HG03066 (cell line): ENCODE measurements at regions not wholly inside any gene's neighbourhood (a gene's known extent, or its start where the extent isn't known, plus 50 kb on each side); places are given as distances from the start of the nearest gene placed in this dataset.
"Not testable (repeated sequence)": the region's sequence is repeated elsewhere in the genome, so short reads cannot be mapped to it uniquely, and the experiment has no call there.

Experiments
- ATAC-seq: cut with Tn5 transposase; IDR thresholded peaks from one replicate; pipeline ENCODE4 v1.9.1; 2021; ENCODE audit warnings: low read depth; ENCODE audit not compliant: unreplicated experiment

DNA sequence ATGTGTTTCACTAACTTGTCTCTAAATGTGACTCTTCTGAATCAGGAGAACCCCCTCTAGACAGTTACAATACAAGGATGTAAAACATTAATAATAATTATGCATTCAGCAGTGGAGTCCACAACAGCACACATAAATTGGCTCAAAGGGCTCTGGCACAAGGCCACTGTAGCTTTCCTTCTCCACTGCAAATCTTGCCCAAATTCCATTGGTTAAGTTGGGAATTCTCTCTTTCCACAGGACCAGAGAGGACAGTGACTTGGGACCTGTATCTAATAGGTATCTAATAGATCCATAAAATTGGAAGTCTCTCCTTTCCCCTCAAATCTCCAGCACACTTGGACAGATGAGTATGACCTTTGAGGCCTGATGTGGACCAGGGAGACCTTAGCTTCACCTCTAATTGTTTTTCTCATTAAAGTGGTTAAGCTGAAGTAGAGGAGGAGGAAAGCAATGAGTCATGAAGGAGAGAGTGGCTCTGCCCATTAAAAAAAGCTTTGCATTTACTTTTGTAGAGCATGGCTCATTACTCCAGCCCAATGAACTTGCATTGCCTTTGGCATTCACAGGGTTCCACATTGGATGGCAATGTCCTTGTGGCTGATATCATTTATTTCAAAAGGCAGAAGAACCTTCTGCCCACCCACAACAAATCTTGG is 72.3 kb upstream of the SH3RF1 start:
- no peak for ATAC-seq

DNA sequence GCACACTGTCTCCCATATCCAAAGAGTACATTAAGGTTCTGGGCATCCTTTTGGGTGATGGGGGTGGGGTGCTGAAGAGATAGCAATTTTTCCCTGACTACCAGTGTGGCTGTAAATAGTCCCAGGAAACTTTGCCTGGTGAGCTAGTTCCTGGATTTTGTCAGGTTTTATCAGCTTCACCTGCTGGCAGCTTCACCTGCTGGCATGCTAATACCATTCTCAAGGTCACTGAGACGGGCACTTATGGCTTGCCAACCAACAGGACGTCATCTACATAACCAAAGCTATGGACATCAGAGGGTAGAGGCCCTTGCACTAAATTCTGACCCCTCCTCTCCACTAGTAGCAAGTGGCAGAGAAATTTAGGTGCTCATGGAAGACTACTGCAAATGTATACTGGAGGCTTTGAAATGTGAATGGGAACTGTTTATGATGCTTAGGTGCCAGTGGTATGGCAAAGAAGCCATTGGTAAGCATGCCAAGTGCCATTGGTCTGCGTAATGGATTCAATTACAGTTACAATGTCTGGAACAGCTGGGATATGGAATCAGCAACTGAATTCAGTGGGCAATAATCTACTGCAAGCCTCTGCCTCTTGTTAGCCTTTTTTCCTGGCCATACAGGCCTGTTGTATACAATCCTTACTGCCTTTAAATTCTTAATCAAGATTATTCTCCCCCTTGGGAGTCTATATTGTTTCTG is 71.6 kb upstream of the SH3RF1 start:
- ATAC-seq: no peak

GRCh38 chr4:169341490-169341889 is 70.7 kb upstream of the SH3RF1 start:
- peak; percentile 46 for ATAC-seq

DNA sequence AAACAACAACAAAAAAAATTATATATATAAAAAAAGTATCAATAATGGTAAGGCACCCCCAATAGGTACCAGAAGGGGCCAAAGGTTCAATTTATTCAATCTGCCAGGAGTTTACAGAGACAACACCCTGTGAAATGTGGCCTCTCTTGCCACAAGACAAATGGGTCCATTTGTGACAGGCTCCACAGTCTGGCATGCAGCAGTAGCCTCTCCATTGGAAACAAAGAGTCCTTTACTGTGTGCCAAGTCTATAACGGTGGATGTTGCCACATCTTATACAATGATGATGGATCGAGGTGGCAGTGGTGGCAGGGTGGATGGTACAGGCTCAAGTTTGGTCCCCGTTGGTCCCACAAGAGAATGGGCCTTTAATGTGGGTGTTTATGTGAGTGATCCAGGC is 70.1 kb upstream of the SH3RF1 start:
- peak; percentile 22 for ATAC-seq

- ATAC-seq: no peak
These were observed 67.5 kb upstream of the SH3RF1 start for GRCh38 chr4:169338241-169338640.

DNA sequence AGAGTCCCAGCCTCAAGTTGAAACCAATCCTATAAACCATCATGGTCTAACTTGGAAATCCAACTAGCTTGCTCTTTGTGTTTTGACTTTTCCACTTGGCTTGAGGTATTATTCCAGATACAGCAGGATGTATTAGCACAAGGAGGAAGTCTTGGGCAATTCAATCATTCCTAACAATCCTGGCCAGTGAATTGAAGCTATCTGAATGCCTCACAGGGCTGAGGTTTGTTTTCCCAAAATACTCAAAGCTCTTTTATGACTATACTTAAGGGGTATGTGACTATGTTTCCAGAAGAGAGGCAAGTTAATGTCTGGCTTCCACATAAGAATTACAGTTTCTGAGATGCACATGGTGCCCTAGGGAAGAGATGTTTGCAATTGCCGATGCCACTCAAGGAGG is 66.8 kb upstream of the SH3RF1 start:
- ATAC-seq: no peak

GRCh38 chr4:169335331-169335730 is 64.6 kb upstream of the SH3RF1 start:
- ATAC-seq: no peak

- no peak for ATAC-seq
These were observed 63.6 kb upstream of the SH3RF1 start for GRCh38 chr4:169334335-169334734.

DNA sequence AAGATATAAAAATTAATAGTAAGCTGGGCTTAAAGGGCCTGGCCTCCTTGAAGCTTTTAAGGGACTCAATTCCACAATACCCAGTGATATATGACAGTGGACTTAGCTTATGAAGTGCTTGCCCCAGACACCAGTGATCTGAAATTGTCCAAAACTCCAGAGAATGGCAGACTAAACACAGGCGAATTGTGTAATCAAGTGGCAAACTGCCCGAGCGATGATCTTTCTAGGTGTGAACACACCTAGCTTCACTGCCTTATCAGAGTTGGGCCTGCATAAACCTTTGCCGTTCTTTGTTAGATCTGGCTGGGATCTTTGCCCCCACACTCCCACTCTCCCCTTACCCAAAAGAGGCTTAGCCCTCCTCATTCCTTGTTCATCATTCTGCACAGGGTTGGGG is 62.5 kb upstream of the SH3RF1 start:
- ATAC-seq: no peak

DNA sequence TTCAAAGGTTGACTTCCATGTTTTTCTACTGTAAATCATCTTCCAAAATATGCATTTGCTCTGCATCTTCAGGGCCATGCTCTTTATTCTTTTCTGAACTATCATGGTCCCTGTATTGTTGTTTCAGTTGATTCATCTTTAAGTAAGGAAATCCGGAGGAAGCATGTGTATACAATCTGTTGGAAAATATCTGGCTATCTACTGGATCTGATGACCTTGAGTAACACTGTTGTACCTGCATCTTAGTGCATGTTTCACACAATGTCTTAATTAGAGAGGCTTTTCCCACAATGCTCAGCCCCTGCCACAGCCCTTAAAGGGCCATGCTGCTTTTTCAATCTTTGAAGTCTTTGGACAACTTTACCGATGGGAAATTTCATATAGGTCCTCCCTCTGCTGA is 61.8 kb upstream of the SH3RF1 start:
- ATAC-seq: no peak

DNA sequence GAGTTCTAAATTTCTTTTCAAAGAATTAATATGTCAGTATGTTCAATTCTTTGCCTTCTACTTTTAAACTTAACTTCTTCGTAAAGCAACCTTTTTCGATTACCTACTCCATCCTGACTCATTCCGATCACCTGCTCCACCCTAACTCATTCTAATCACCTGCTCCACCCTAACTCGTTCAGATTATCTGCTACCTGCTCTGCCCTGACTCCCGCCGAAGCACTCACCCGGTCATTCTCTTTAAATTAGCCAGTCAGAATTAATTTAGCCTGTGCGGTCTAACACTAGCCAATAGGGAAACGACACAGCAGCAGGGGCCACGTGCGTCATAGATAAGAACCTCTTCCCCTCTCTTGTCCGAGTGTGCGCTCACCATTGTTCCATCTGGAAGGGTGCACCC is 60.1 kb upstream of the SH3RF1 start:
- ATAC-seq: no peak

GRCh38 chr4:169330095-169330494 is 59.3 kb upstream of the SH3RF1 start:
- no peak for ATAC-seq

GRCh38 chr4:169327951-169328350 is 57.2 kb upstream of the SH3RF1 start:
- ATAC-seq: no peak

GRCh38 chr4:169323925-169324324 is 53.2 kb upstream of the SH3RF1 start:
- ATAC-seq: not testable (repeated sequence)

DNA sequence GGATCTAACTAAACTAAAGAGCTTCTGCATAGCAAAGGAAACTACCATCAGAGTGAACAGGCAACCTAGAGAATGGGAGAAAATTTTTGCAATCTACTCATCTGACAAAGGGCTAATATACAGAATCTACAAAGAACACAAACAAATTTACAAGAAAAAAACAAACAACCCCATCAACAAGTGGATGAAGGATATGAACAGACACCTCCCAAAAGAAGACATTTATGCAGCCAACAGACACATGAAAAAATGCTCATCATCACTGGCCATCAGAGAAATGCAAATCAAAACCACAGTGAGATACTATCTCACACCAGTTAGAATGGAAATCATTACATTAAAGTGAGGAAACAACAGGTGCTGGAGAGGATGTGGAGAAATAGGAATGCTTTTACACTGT is 52.1 kb upstream of the SH3RF1 start:
- not testable (repeated sequence) for ATAC-seq
